GM21825 (cell line): ENCODE measurements at regions not wholly inside any gene's neighbourhood (a gene's known extent, or its start where the extent isn't known, plus 50 kb on each side); places are given as distances from the start of the nearest gene placed in this dataset.

Experiments
- ATAC-seq: cut with Tn5 transposase; IDR thresholded peaks from one replicate; pipeline ENCODE4 v1.9.1; 2021; ENCODE audit warnings: mild to moderate bottlenecking, moderate library complexity; ENCODE audit not compliant: unreplicated experiment

- ATAC-seq, result no peak
These were observed 262.5 kb downstream of the PSAT1 start for GRCh38 chr9:78559449-78559885.

GRCh38 chr9:78562021-78562420 lies 265.1 kb downstream of the PSAT1 start:
- ATAC-seq, result no peak

- no peak for ATAC-seq
These were observed 266.3 kb downstream of the PSAT1 start for GRCh38 chr9:78563269-78563668.

- no peak for ATAC-seq
These were observed 268.6 kb downstream of the PSAT1 start for GRCh38 chr9:78565481-78565880.

- ATAC-seq, result no peak
These were observed 269.6 kb downstream of the PSAT1 start for GRCh38 chr9:78566521-78566920.

DNA sequence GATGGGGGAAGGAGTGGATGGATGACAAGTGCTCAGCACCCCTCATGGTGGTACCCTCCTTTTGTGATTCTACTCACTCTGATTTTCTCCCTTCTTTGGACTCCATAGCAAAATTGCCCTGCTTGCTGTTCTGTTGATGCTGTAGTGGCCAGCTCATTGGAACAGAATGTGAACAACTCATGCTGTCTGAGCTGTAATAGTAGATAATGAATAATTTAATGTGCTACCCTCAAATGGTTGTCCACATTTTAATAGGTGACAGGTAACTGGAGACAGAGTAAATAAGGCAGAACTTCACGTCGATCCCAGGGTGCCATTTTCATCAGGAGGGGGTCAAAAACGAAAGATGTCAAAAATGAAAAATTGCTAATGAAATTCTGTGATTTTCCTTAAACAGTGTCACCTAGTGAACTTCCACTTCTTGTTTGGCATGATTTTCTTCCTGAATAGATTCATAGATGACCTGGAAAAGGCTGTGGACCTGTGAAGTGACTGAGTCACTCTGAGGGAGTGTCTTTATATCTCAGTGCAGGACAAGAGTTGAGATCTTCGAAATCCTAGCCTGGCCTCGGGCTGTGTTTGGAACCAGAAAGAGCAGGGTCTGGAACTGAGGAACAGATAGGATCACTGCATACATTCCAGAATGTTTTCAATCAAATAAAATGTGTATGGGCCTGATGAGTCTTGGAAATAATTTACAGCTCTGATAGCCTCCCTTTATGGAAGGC lies 270.2 kb downstream of the PSAT1 start:
- no peak for ATAC-seq

DNA sequence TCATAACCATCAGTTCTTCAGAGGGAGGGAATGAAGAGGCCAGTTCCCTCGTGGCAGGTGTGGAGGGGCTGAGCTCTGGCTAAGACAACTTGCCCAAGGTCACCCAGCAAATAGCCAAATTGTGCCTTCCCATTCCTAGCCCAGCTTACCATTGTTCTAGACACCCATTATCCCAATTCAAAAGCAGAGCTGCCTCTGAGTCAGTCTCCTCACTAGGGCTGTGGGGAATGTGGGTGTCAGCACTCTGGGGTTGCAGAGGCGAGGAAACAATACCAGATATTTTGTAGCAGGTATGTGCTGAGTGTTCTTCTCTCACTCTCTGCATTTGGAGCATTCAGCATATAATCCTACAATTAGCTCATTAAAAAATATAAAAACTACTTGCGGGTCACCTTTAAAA lies 270.8 kb downstream of the PSAT1 start:
- ATAC-seq, result no peak

- ATAC-seq, result no peak
These were observed 271.8 kb downstream of the PSAT1 start for GRCh38 chr9:78568774-78569173.

- no peak for ATAC-seq
These were observed 275.3 kb downstream of the PSAT1 start for GRCh38 chr9:78572266-78572665.

GRCh38 chr9:78573205-78573604 lies 276.3 kb downstream of the PSAT1 start:
- ATAC-seq, result no peak

GRCh38 chr9:78573669-78574068 lies 276.7 kb downstream of the PSAT1 start:
- ATAC-seq, result no peak

- ATAC-seq, result no peak
These were observed 277.6 kb downstream of the PSAT1 start for GRCh38 chr9:78574354-78575045.

DNA sequence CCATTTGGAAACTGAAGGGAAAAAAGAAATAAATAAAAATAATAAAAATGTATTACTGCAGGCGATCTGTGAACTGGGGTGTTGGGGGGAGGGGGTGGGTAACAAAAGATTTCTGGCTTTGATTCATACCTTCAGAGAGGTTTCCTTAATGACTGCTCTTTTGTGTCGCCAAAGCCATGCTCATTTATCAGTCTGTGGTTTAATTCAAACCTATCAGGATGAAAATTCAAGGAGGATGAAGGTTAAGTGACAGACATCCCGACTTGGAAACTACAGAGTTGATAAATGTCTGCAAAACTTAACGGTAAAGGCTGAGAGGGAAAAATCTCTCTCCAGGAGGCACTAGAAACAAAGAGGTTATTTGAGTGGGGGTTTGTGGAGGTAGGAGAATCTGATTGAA lies 278.2 kb downstream of the PSAT1 start:
- ATAC-seq, result no peak

DNA sequence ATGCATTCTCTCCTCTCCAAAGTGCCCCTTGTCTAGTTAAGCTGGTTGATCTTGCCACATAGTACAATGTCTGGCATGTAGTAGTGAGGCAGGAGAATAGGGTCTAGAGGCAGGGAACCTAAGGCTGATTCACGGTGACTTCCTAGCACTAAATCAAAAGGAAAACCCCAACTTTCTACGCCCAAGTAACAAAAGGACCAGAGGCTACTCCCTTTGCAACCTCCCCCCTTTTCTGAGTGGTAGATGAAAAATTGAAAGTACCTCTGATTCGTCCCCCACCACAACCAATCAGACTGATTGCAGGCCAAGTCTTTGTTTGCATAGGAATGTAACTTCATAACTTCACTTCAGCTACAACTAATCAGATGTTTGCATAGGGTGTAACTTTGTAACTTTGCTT lies 278.8 kb downstream of the PSAT1 start:
- no peak for ATAC-seq

GRCh38 chr9:78577156-78577906 lies 280.4 kb downstream of the PSAT1 start:
- no peak for ATAC-seq

- ATAC-seq, result no peak
These were observed 281.1 kb downstream of the PSAT1 start for GRCh38 chr9:78578072-78578471.

DNA sequence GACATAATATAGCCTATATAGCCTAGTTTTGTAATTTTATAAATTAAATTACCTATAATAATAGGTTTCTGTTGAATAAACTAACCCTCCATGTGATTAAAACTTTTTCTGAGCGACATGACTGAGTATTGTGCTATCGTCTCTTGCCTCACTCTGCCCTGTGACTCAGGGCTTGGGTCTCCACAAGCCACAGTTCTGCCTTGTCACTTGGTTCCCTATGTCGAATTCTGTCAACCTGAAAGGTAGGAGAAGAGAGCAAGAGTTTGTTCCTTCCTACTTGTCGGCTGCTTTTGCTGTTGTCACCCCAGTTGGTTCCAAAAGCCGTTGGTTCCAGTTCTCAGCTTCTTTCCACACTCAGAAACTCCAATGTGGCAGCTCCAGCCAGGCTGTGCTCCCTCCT lies 285.9 kb downstream of the PSAT1 start:
- ATAC-seq, result no peak

GRCh38 chr9:78584589-78584988 lies 287.7 kb downstream of the PSAT1 start:
- ATAC-seq, result no peak

DNA sequence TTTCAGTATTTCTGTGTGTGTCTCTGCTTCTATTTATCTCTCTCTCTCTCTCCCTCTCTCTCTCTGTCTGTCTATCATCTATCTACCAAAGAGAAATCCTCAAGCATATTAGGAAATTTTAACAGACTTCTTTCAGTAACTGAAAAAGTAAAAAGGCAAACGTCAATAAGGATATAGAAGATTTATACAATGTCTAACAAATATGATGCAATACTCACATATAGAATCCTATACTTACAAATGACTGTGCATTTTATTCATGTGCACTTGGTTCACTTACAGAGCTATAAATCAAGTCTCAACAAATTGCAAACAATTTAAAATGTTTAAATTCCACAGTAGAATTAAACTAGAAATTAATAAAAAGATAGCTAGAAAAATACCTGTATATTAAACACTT lies 289.0 kb downstream of the PSAT1 start:
- ATAC-seq, result no peak

GRCh38 chr9:78590068-78590467 lies 293.1 kb downstream of the PSAT1 start:
- ATAC-seq, result no peak

GRCh38 chr9:78592811-78593210 lies 295.9 kb downstream of the PSAT1 start:
- ATAC-seq, result no peak
